ENCODE measurements at regions not wholly inside any gene's neighbourhood (a gene's known extent, or its start where the extent isn't known, plus 50 kb on each side); places are given as distances from the start of the nearest gene placed in this dataset.
"Not testable (repeated sequence)": the region's sequence is repeated elsewhere in the genome, so short reads cannot be mapped to it uniquely, and the experiment has no call there.

DNA sequence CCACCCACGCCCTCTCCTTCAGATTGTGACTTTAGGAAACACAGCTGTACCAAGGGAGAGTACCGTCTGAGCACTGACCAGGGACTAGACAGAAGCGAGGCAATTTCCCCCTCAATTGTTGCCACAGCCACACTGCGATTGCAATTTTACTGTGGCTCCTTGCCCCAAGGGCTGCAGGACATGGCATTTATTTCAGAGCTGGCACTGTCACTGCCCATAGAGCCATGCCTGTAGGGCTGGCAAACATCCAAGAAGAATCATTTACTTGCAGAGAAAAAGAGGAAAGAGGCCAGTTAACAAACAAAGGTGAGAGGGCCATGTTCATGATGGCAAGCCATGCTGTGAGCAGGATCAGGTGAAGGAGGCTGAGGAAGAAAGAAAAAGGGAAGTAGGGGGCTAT, 129.6 kb downstream of the EMP1 start (continued):
- TF ChIP-seq, protein P1, sequence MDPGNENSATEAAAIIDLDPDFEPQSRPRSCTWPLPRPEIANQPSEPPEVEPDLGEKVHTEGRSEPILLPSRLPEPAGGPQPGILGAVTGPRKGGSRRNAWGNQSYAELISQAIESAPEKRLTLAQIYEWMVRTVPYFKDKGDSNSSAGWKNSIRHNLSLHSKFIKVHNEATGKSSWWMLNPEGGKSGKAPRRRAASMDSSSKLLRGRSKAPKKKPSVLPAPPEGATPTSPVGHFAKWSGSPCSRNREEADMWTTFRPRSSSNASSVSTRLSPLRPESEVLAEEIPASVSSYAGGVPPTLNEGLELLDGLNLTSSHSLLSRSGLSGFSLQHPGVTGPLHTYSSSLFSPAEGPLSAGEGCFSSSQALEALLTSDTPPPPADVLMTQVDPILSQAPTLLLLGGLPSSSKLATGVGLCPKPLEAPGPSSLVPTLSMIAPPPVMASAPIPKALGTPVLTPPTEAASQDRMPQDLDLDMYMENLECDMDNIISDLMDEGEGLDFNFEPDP (CRISPR knock-in tag; conservative IDR thresholded peaks at IDR 0.05) = no peak
- TF ChIP-seq GATAD2A (CRISPR knock-in tag; IDR thresholded peaks at IDR 0.05) = no peak
- no peak for TF ChIP-seq ZNF816 (CRISPR knock-in tag; IDR thresholded peaks at IDR 0.05; ENCODE audit: borderline replicate concordance)

DNA sequence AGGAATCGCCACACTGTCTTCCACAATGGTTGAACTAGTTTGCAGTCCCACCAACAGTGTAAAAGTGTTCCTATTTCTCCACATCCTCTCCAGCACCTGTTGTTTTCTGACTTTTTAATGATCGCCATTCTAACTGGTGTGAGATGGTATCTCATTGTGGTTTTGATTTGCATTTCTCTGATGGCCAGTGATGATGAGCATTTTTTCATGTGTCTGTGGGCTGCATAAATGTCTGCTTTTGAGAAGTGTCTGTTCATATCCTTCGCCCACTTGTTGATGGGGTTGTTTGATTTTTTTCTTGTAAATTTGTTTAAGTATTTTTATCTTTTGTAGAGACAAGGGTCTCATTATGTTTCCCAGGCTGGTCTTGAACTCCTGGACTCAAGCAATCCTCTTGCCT, 128.5 kb downstream of the EMP1 start:
- CTCF ChIA-PET (ENCODE audit: low intra/inter-chr PET ratio, low total read pairs); H3K4me1 ChIP-seq (ENCODE audit: insufficient read depth, low read length); POLR2A ChIA-PET; H3K9me3 ChIP-seq (ENCODE audit: low read length); FAIRE-seq; H3K27me3 ChIP-seq (ENCODE audit: control insufficient read depth in 1 of 2, insufficient read depth in 2 of 2, low read length in 2 of 2); intact Hi-C loops (cut with micrococcal nuclease; ENCODE audit: unreplicated experiment); H3K9ac ChIP-seq (ENCODE audit: insufficient read depth, low read depth, low read length); H3K79me2 ChIP-seq (ENCODE audit: insufficient read depth, low read length); in situ Hi-C loops (cut with HindIII; ENCODE audit: extremely low pct_ligation_motif_present, low pct_unique_long_range_greater_than_20kb); H2AFZ ChIP-seq (ENCODE audit: low read length); BruUV-seq (replicated peaks); H3K4me3 ChIP-seq (replicated peaks in 1 of 3; ENCODE audit: insufficient read depth in 1 of 3, low read depth in 2 of 3, low read length in 3 of 3); H3K4me2 ChIP-seq (ENCODE audit: low read depth, low read length); H3K27ac ChIP-seq (ENCODE audit: extremely low read length, insufficient read depth, low read length); ATAC-seq; H3K36me3 ChIP-seq (replicated peaks in 1 of 2; ENCODE audit: control insufficient read depth in 1 of 2, insufficient read depth in 2 of 2, low read length in 2 of 2); H4K20me1 ChIP-seq (ENCODE audit: insufficient read depth, low read length); DNase-seq (ENCODE audit: low spot score): not testable (repeated sequence)
- WGBS (ENCODE audit: low lambda C conversion rate) = 32% methylated on average over 3 of the region's 3 CpGs

DNA sequence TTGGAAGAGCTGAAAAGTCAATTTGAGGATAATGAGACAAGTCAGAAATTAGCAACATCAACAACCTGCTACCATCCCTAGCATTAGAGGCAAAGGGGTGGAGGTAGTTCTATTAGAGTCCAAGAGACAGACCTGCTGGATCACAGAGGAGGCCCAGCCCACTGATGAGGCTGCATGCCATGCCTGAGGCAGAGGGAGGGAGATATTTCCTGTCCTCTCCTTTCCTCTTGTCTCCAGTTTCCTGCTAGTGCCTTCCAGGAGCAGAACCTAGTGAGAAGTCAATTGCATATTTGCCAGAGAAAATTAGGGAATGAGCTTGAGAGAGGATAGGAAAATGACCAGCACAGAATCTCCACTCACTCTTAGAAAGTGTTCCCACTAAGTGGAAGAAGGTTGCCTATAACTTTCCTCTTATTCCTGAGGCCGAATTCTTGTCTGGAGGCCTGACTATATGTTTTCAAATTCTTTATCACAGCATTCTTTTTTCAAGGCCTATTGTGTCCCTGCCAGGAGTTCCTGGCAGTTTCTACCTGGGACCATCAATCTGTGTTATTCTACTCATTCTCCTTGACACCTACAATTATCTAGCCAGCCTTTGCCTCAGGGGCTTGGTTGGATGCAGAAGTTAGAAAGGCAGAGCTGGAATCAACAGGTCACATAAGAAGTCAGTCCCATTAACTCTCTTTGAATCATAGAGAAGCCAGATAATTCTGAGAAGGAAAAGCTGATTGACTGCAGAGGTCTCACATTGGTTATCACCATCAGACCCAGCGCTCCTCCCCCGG, 121.9 kb downstream of the EMP1 start:
- CTCF ChIA-PET (ENCODE audit: low intra/inter-chr PET ratio, low total read pairs) = no interaction called here
- intact Hi-C loops (cut with micrococcal nuclease; ENCODE audit: unreplicated experiment) (no loop called here), in situ Hi-C loops (cut with HindIII; ENCODE audit: extremely low pct_ligation_motif_present, low pct_unique_long_range_greater_than_20kb) (no loop called here)
- no peak overlapping the region for H3K27ac ChIP-seq (ENCODE audit: extremely low read length, insufficient read depth, low read length)
- ATAC-seq (no peak), FAIRE-seq (no peak), DNase-seq (ENCODE audit: low spot score) (no peak)
- no peaks in the 10 kb centered on the region for H3K36me3 ChIP-seq (replicated peaks in 1 of 2; ENCODE audit: control insufficient read depth in 1 of 2, insufficient read depth in 2 of 2, low read length in 2 of 2)
- POLR2A ChIA-PET = no interaction called here
- peaks cover 0 to 7% of the 10 kb centered on the region in 2 experiments; a peak in 2 of 5 replicates for H3K27me3 ChIP-seq (ENCODE audit: control insufficient read depth in 1 of 2, insufficient read depth in 2 of 2, low read length in 2 of 2)
- H3K4me2 ChIP-seq (ENCODE audit: low read depth, low read length) = no peak overlapping the region
- WGBS (ENCODE audit: low lambda C conversion rate) = 9% methylated on average over 3 of the region's 3 CpGs
- H4K20me1 ChIP-seq (ENCODE audit: insufficient read depth, low read length) = no peaks in the 10 kb centered on the region
- TF ChIP-seq, protein P2, sequence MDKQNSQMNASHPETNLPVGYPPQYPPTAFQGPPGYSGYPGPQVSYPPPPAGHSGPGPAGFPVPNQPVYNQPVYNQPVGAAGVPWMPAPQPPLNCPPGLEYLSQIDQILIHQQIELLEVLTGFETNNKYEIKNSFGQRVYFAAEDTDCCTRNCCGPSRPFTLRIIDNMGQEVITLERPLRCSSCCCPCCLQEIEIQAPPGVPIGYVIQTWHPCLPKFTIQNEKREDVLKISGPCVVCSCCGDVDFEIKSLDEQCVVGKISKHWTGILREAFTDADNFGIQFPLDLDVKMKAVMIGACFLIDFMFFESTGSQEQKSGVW (CRISPR knock-in tag; IDR thresholded peaks at IDR 0.05; ENCODE audit: borderline replicate concordance) = no peak
- TF ChIP-seq HNRNPK (IDR thresholded peaks at IDR 0.05; ENCODE audit: low read depth, low read length, poor library complexity, severe bottlenecking) (no peak), EZH2 (conservative IDR thresholded peaks at IDR 0.05; ENCODE audit: low read depth, low read length) (no peak), ARID2 (CRISPR knock-in tag; IDR thresholded peaks at IDR 0.05; ENCODE audit: borderline replicate concordance) (no peak), KDM5B (CRISPR knock-in tag; IDR thresholded peaks at IDR 0.05; ENCODE audit: borderline replicate concordance) (no peak), ZNF484 (CRISPR knock-in tag; IDR thresholded peaks at IDR 0.05; ENCODE audit: borderline replicate concordance, low read depth) (no peak), NFKB2 (CRISPR knock-in tag; IDR thresholded peaks at IDR 0.05; ENCODE audit: borderline replicate concordance) (no peak), ZFP41 (CRISPR knock-in tag; IDR thresholded peaks at IDR 0.05; ENCODE audit: borderline replicate concordance) (no peak)
- TF ChIP-seq, protein P3, sequence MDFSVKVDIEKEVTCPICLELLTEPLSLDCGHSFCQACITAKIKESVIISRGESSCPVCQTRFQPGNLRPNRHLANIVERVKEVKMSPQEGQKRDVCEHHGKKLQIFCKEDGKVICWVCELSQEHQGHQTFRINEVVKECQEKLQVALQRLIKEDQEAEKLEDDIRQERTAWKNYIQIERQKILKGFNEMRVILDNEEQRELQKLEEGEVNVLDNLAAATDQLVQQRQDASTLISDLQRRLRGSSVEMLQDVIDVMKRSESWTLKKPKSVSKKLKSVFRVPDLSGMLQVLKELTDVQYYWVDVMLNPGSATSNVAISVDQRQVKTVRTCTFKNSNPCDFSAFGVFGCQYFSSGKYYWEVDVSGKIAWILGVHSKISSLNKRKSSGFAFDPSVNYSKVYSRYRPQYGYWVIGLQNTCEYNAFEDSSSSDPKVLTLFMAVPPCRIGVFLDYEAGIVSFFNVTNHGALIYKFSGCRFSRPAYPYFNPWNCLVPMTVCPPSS (IDR thresholded peaks at IDR 0.05) = no peak
- H3K9me3 ChIP-seq (ENCODE audit: low read length) = no peaks in the 10 kb centered on the region
- no peak overlapping the region for H3K4me3 ChIP-seq (replicated peaks in 1 of 3; ENCODE audit: insufficient read depth in 1 of 3, low read depth in 2 of 3, low read length in 3 of 3)
- H2AFZ ChIP-seq (ENCODE audit: low read length) = no peak overlapping the region
- no TSS peak for BruUV-seq (replicated peaks)
- no peaks in the 10 kb centered on the region for H3K4me1 ChIP-seq (ENCODE audit: insufficient read depth, low read length)
- no peaks in the 10 kb centered on the region for H3K79me2 ChIP-seq (ENCODE audit: insufficient read depth, low read length)
- H3K9ac ChIP-seq (ENCODE audit: insufficient read depth, low read depth, low read length) = no peak overlapping the region

Data from HepG2 (cell line).